ENCODE measurements at regions not wholly inside any gene's neighbourhood (a gene's known extent, or its start where the extent isn't known, plus 50 kb on each side); places are given as distances from the start of the nearest gene placed in this dataset.
"Not testable (repeated sequence)": the region's sequence is repeated elsewhere in the genome, so short reads cannot be mapped to it uniquely, and the experiment has no call there.

GRCh38 chr2:101627285-101628029 is 70.0 kb upstream of the MAP4K4 start:
- no peak for DNase-seq (ENCODE audit: low spot score)
- no peak for TF ChIP-seq CTCF (IDR thresholded peaks at IDR 0.05)
- ATAC-seq (ENCODE audit: low FRiP score): no peak

- not testable (repeated sequence) for DNase-seq (ENCODE audit: low spot score); ATAC-seq (ENCODE audit: low FRiP score)
These were observed 71.7 kb upstream of the MAP4K4 start for GRCh38 chr2:101625814-101626213.

GRCh38 chr2:101625387-101625786 is 72.1 kb upstream of the MAP4K4 start:
- ATAC-seq (ENCODE audit: low FRiP score): peak; percentile 13
- TF ChIP-seq CTCF (IDR thresholded peaks at IDR 0.05): no peak
- no peak for DNase-seq (ENCODE audit: low spot score)

- ATAC-seq (ENCODE audit: low FRiP score): no peak
- no peak for TF ChIP-seq CTCF (IDR thresholded peaks at IDR 0.05)
- no peak for DNase-seq (ENCODE audit: low spot score)
These were observed 72.7 kb upstream of the MAP4K4 start for GRCh38 chr2:101624706-101625332.

- no peak for TF ChIP-seq CTCF (IDR thresholded peaks at IDR 0.05)
- DNase-seq (ENCODE audit: low spot score): no peak
- ATAC-seq (ENCODE audit: low FRiP score): no peak
These were observed 74.4 kb upstream of the MAP4K4 start for GRCh38 chr2:101623031-101623521.

- no peak for TF ChIP-seq CTCF (IDR thresholded peaks at IDR 0.05)
- no peak for ATAC-seq (ENCODE audit: low FRiP score)
- no peak for DNase-seq (ENCODE audit: low spot score)
These were observed 75.1 kb upstream of the MAP4K4 start for GRCh38 chr2:101622210-101623030.

GRCh38 chr2:101619191-101619591 is 78.3 kb upstream of the MAP4K4 start:
- ATAC-seq (ENCODE audit: low FRiP score) (no peak), DNase-seq (ENCODE audit: low spot score) (no peak)
- no peak for TF ChIP-seq CTCF (IDR thresholded peaks at IDR 0.05)

Measured in omental fat pad (tissue), 3 donors.